ENCODE measurements at regions not wholly inside any gene's neighbourhood (a gene's known extent, or its start where the extent isn't known, plus 50 kb on each side); places are given as distances from the start of the nearest gene placed in this dataset.

GRCh38 chr10:21075880-21076279, 178.8 kb upstream of the NEBL start:
- Histone ChIP-seq H3K27me3 (no peaks in the 10 kb centered on the region), H3K36me3 (ENCODE audit: low read depth, missing control alignments) (no peaks in the 10 kb centered on the region), H3K27ac (no peak overlapping the region), H3K9me3 (no peaks in the 10 kb centered on the region), H3K4me3 (no peak overlapping the region), H3K4me1 (no peaks in the 10 kb centered on the region)
- 92% methylated on average over 6 of the region's 6 CpGs for WGBS, 2 donors
- TF ChIP-seq POLR2A (IDR thresholded peaks at IDR 0.05) (no peak), CTCF (IDR thresholded peaks at IDR 0.05) (no peak)
- no peak for DNase-seq
- intact Hi-C loops (cut with DNase I; ENCODE audit: low total_unique reads) = loop anchor here (10.0 kb wide), 1 partner anchor 199 kb away; no protein-coding TSS in a partner anchor

- no peaks in the 10 kb centered on the region for H3K9me3 ChIP-seq
- no peaks in the 10 kb centered on the region for H3K36me3 ChIP-seq (ENCODE audit: low read depth, missing control alignments)
- WGBS, 2 donors = 78 to 87% methylated on average over 3 of the region's 3 CpGs
- no peak for DNase-seq
- H3K27me3 ChIP-seq = no peaks in the 10 kb centered on the region
- no peaks in the 10 kb centered on the region for H3K4me1 ChIP-seq
- no peak overlapping the region for H3K4me3 ChIP-seq
- TF ChIP-seq CTCF (IDR thresholded peaks at IDR 0.05) (no peak), POLR2A (IDR thresholded peaks at IDR 0.05) (no peak)
- intact Hi-C loops (cut with DNase I; ENCODE audit: low total_unique reads) = loop anchor here (10.0 kb wide), 1 partner anchor 204 kb away; no protein-coding TSS in a partner anchor
- no peak overlapping the region for H3K27ac ChIP-seq
These were observed 174.0 kb upstream of the NEBL start for GRCh38 chr10:21071001-21071673.

- TF ChIP-seq POLR2A (IDR thresholded peaks at IDR 0.05) (no peak), CTCF (IDR thresholded peaks at IDR 0.05) (no peak)
- H3K4me3 ChIP-seq = no peak overlapping the region
- no peaks in the 10 kb centered on the region for H3K9me3 ChIP-seq
- no peaks in the 10 kb centered on the region for H3K36me3 ChIP-seq (ENCODE audit: low read depth, missing control alignments)
- no peaks in the 10 kb centered on the region for H3K4me1 ChIP-seq
- no peak for DNase-seq
- WGBS, 2 donors = 50 to 56% methylated on average over 10 of the region's 10 CpGs
- no peak overlapping the region for H3K27ac ChIP-seq
- intact Hi-C loops (cut with DNase I; ENCODE audit: low total_unique reads) = loop anchor here (10.0 kb wide), 1 partner anchor 205 kb away; no protein-coding TSS in a partner anchor
- H3K27me3 ChIP-seq = no peaks in the 10 kb centered on the region
These were observed 173.0 kb upstream of the NEBL start for GRCh38 chr10:21069929-21070700.

GRCh38 chr10:21069278-21069677, 172.2 kb upstream of the NEBL start:
- H3K9me3 ChIP-seq = no peaks in the 10 kb centered on the region
- intact Hi-C loops (cut with DNase I; ENCODE audit: low total_unique reads) = no loop called here
- no peaks in the 10 kb centered on the region for H3K36me3 ChIP-seq (ENCODE audit: low read depth, missing control alignments)
- no peaks in the 10 kb centered on the region for H3K27me3 ChIP-seq
- no peak overlapping the region for H3K4me3 ChIP-seq
- no peak for TF ChIP-seq CTCF (IDR thresholded peaks at IDR 0.05)
- no peak for TF ChIP-seq POLR2A (IDR thresholded peaks at IDR 0.05)
- no peaks in the 10 kb centered on the region for H3K4me1 ChIP-seq
- no peak overlapping the region for H3K27ac ChIP-seq
- 93% methylated on average over 5 of the region's 5 CpGs for WGBS, 2 donors
- no peak for DNase-seq
